Parathyroid adenoma (tissue), 2 donors: ENCODE measurements at regions not wholly inside any gene's neighbourhood (a gene's known extent, or its start where the extent isn't known, plus 50 kb on each side); places are given as distances from the start of the nearest gene placed in this dataset.
"Not testable (repeated sequence)": the region's sequence is repeated elsewhere in the genome, so short reads cannot be mapped to it uniquely, and the experiment has no call there.

Experiments
- H2AFZ ChIP-seq: fragments of 300-600 bp; sonication (generic); one replicate; pipeline ENCODE4 v1.7.0; 2017; ENCODE audit warnings: antibody characterized with exemption, mild to moderate bottlenecking
- H3K27ac ChIP-seq: fragments of 300-600 bp; sonication (generic); one replicate; pipeline ENCODE4 v1.7.0; 2017
- H3K27me3 ChIP-seq: fragments of 300-600 bp; sonication (generic); one replicate; pipeline ENCODE4 v1.7.0; 2017; ENCODE audit warnings: low read length; ENCODE audit not compliant: control insufficient read depth, insufficient read depth
- H3K36me3 ChIP-seq: fragments of 300-600 bp; sonication (generic); one replicate; pipeline ENCODE4 v1.7.0; 2017; ENCODE audit warnings: low read length; ENCODE audit not compliant: control insufficient read depth, insufficient read depth
- H3K4me1 ChIP-seq: fragments of 300-600 bp; sonication (generic); one replicate; pipeline ENCODE4 v1.7.0; 2017; ENCODE audit warnings: control low read depth
- H3K4me2 ChIP-seq: fragments of 300-600 bp; sonication (generic); one replicate; pipeline ENCODE4 v1.7.0; 2017; ENCODE audit warnings: low read length
- H3K4me3 ChIP-seq: fragments of 300-600 bp; sonication (generic); one replicate; pipeline ENCODE4 v1.7.0; 2017; ENCODE audit warnings: low read depth, low read length
- H3K79me2 ChIP-seq: fragments of 300-600 bp; sonication (generic); one replicate; pipeline ENCODE4 v1.7.0; 2017; ENCODE audit warnings: control low read depth
- H3K9ac ChIP-seq: fragments of 300-600 bp; sonication (generic); one replicate; pipeline ENCODE4 v1.7.0; 2017; ENCODE audit warnings: mild to moderate bottlenecking
- H3K9me3 ChIP-seq: fragments of 300-600 bp; sonication (generic); one replicate; pipeline ENCODE4 v1.7.0; 2017; ENCODE audit warnings: low read length; ENCODE audit not compliant: control insufficient read depth
- CTCF ChIP-seq: fragments of 300-600 bp; sonication (generic); IDR thresholded peaks from one replicate; pipeline ENCODE4 v1.7.0; 2017; ENCODE audit warnings: antibody characterized with exemption, mild to moderate bottlenecking
- donor health status: primary hyperparathyroidism.

GRCh38 chr22:23434198-23434830 lies 145.8 kb downstream of the IGLL1 start:
- H3K9ac ChIP-seq, H3K4me3 ChIP-seq, H3K4me1 ChIP-seq, H3K79me2 ChIP-seq, H2AFZ ChIP-seq, H3K36me3 ChIP-seq, H3K4me2 ChIP-seq, H3K27ac ChIP-seq, H3K27me3 ChIP-seq, H3K9me3 ChIP-seq: not testable (repeated sequence)

GRCh38 chr22:23433127-23434005 lies 146.7 kb downstream of the IGLL1 start:
- H3K27ac ChIP-seq, H3K4me1 ChIP-seq, H3K36me3 ChIP-seq, H3K9me3 ChIP-seq, H3K79me2 ChIP-seq, H3K4me2 ChIP-seq, H3K4me3 ChIP-seq, H3K9ac ChIP-seq, H2AFZ ChIP-seq, H3K27me3 ChIP-seq: not testable (repeated sequence)
- peak; percentile 17 for TF ChIP-seq CTCF

GRCh38 chr22:23432719-23433118 lies 147.4 kb downstream of the IGLL1 start:
- not testable (repeated sequence) for H3K9me3 ChIP-seq, H3K27me3 ChIP-seq, H3K4me2 ChIP-seq, H3K4me3 ChIP-seq, H3K27ac ChIP-seq, H3K36me3 ChIP-seq, H2AFZ ChIP-seq, H3K9ac ChIP-seq, H3K4me1 ChIP-seq, H3K79me2 ChIP-seq

GRCh38 chr22:23431337-23432072 lies 148.6 kb downstream of the IGLL1 start:
- Histone ChIP-seq H2AFZ (no peak overlapping the region), H3K4me2 (no peak overlapping the region), H3K9me3 (no peaks in the 10 kb centered on the region), H3K27ac (no peak overlapping the region), H3K4me1 (no peaks in the 10 kb centered on the region), H3K27me3 (no peaks in the 10 kb centered on the region), H3K36me3 (no peaks in the 10 kb centered on the region), H3K4me3 (no peak overlapping the region), H3K79me2 (no peaks in the 10 kb centered on the region), H3K9ac (no peak overlapping the region)
- no peak for TF ChIP-seq CTCF

GRCh38 chr22:23424551-23425068 lies 155.5 kb downstream of the IGLL1 start:
- not testable (repeated sequence) for H3K27me3 ChIP-seq, H3K4me3 ChIP-seq, H3K4me1 ChIP-seq

GRCh38 chr22:23424031-23424430 lies 156.1 kb downstream of the IGLL1 start:
- no peak overlapping the region for H3K4me3 ChIP-seq
- H2AFZ ChIP-seq: no peak overlapping the region
- no peaks in the 10 kb centered on the region for H3K36me3 ChIP-seq
- H3K79me2 ChIP-seq: no peaks in the 10 kb centered on the region
- no peaks in the 10 kb centered on the region for H3K9me3 ChIP-seq
- no peak overlapping the region for H3K9ac ChIP-seq
- no peak for TF ChIP-seq CTCF
- no peak overlapping the region for H3K4me2 ChIP-seq
- H3K4me1 ChIP-seq: no peaks in the 10 kb centered on the region
- no peak overlapping the region for H3K27ac ChIP-seq
- no peaks in the 10 kb centered on the region for H3K27me3 ChIP-seq

More at GRCh38 chr22:23424551-23425068, 155.5 kb downstream of the IGLL1 start:
- H3K36me3 ChIP-seq, H3K4me2 ChIP-seq, H3K9me3 ChIP-seq, H3K9ac ChIP-seq, H2AFZ ChIP-seq, H3K27ac ChIP-seq, H3K79me2 ChIP-seq: not testable (repeated sequence)

GRCh38 chr22:23422281-23422680 lies 157.8 kb downstream of the IGLL1 start:
- not testable (repeated sequence) for H3K9ac ChIP-seq, H3K4me1 ChIP-seq, H3K36me3 ChIP-seq, H3K4me2 ChIP-seq, H3K4me3 ChIP-seq, H2AFZ ChIP-seq, H3K27ac ChIP-seq, H3K9me3 ChIP-seq, H3K79me2 ChIP-seq, H3K27me3 ChIP-seq

GRCh38 chr22:23421300-23421699 lies 158.8 kb downstream of the IGLL1 start:
- not testable (repeated sequence) for H3K79me2 ChIP-seq, H3K4me1 ChIP-seq, H2AFZ ChIP-seq, H3K9ac ChIP-seq, H3K9me3 ChIP-seq, H3K27ac ChIP-seq, H3K27me3 ChIP-seq, H3K4me2 ChIP-seq, H3K4me3 ChIP-seq, H3K36me3 ChIP-seq
